Duodenal mucosa (tissue), 2 donors: ENCODE measurements at regions not wholly inside any gene's neighbourhood (a gene's known extent, or its start where the extent isn't known, plus 50 kb on each side); places are given as distances from the start of the nearest gene placed in this dataset.

ENCODE experiments used
- H3K27ac ChIP-seq: one replicate; pipeline ENCODE4 v1.7.0; 2013; ENCODE audit warnings: low read depth, low read length
- H3K27me3 ChIP-seq, 2 donors: one replicate each; pipeline ENCODE4 v1.7.0; 2013; ENCODE audit warnings: low read length in 2 of 2, control low read depth in 1 of 2; ENCODE audit not compliant: insufficient read depth in 2 of 2, control insufficient read depth in 1 of 2
- H3K36me3 ChIP-seq, 2 donors: one replicate each; pipeline ENCODE4 v1.7.0; 2013; ENCODE audit warnings: low read length in 2 of 2, control low read depth in 1 of 2; ENCODE audit not compliant: insufficient read depth in 2 of 2, control insufficient read depth in 1 of 2
- H3K4me1 ChIP-seq, 2 donors: one replicate each; pipeline ENCODE4 v1.7.0; 2013; ENCODE audit warnings: low read length in 2 of 2, control low read depth in 1 of 2; ENCODE audit not compliant: insufficient read depth in 2 of 2, control insufficient read depth in 1 of 2
- H3K4me3 ChIP-seq, 2 donors: one replicate each; pipeline ENCODE4 v1.7.0; 2013; ENCODE audit warnings: low read length in 2 of 2, low read depth in 1 of 2
- H3K9ac ChIP-seq, 2 donors: one replicate each; pipeline ENCODE4 v1.7.0; 2013; ENCODE audit warnings: low read length in 2 of 2, low read depth in 1 of 2
- H3K9me3 ChIP-seq, 2 donors: one replicate each; pipeline ENCODE4 v1.7.0; 2013; ENCODE audit warnings: low read length in 2 of 2, control low read depth in 1 of 2; ENCODE audit not compliant: control insufficient read depth in 1 of 2

DNA sequence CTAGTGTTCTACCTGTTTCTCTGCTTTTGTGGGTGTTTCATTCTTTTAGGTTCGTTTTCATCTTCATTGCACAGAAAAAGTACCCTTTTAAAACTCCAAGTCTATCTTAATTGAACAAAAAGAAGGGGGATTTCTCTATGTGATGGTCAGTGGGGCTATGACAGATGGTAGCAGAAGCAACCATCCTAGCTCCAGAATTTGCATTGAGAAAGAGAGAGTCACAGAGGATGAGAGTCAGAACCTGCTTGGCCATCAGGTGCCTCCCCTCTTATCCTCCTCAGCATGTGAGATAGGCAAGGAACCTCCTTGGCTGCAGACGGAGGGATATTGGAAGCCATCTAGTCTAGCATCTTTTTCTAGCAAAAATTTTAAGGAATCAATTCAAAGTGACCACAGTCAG, 398.0 kb upstream of the DCC start:
- Histone ChIP-seq H3K4me1 (no peaks in the 10 kb centered on the region), H3K36me3 (no peaks in the 10 kb centered on the region), H3K9me3 (no peaks in the 10 kb centered on the region), H3K4me3 (no peak overlapping the region), H3K27ac (no peak overlapping the region), H3K9ac (no peak overlapping the region), H3K27me3 (no peaks in the 10 kb centered on the region)

DNA sequence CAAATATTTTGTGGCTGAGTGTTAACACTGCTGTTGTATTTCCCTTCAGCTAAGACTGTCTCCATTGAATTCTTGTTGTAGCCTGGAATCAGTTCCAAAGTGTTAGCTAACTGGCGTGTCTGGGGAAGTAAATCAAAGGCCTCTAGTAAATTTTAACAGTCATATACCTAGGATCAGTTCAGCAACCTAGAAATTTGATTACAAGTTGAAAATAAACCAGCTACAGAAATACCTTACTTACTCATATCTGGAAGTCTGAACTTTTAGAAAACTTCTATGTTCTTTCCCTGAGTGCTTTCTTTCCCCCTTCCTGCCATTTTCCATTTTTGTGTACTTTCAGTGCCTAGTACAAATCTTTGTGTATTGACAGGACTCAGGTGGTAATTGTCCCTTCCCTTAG, 396.7 kb upstream of the DCC start:
- H3K4me1 ChIP-seq, result no peaks in the 10 kb centered on the region
- H3K9me3 ChIP-seq, result no peaks in the 10 kb centered on the region
- no peak overlapping the region for H3K4me3 ChIP-seq
- no peaks in the 10 kb centered on the region for H3K36me3 ChIP-seq
- no peak overlapping the region for H3K27ac ChIP-seq
- H3K9ac ChIP-seq, result no peak overlapping the region
- H3K27me3 ChIP-seq, result no peaks in the 10 kb centered on the region

DNA sequence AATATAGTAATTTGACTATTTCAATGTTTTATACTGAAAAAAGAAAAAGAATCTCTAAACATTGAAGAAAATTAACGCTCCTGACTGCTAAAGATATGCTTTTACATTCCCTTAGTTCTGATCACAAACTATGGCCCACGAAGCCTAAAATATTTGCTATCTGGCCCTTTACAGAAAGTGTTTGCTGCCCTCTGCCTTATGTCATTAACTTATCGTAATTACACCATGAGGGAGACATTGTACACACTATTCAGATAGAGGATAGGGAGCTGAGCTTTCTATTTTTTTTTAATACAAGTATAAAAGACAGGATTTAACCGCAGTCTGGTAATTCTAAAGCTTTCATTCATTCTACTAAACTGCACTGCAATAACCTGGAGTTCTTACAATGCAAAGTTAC, 393.1 kb upstream of the DCC start:
- no peaks in the 10 kb centered on the region for H3K36me3 ChIP-seq
- no peak overlapping the region for H3K9ac ChIP-seq
- H3K4me1 ChIP-seq, result no peaks in the 10 kb centered on the region
- H3K27ac ChIP-seq, result no peak overlapping the region
- H3K27me3 ChIP-seq, result no peaks in the 10 kb centered on the region
- H3K4me3 ChIP-seq, result no peak overlapping the region
- no peaks in the 10 kb centered on the region for H3K9me3 ChIP-seq

DNA sequence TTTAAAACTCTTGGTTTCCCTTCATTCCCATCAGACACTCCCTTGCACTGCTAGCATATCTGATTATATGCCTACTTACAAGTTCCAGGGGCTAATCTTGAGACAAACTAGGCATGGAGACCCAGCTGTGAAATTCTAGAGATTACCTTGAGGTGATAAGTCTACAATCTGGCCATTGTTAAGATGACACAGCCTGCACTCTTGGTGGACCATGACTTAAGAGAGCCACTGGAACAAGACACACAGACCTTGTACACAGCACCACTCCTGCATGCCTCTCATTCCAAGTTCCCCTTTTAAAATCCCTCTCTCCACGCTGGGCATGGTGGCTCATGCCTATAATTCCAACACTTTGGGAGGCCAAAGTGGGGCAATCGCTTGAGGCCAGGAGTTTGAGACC, 387.2 kb upstream of the DCC start:
- H3K9me3 ChIP-seq, result no peaks in the 10 kb centered on the region
- H3K27me3 ChIP-seq, result no peaks in the 10 kb centered on the region
- H3K27ac ChIP-seq, result no peak overlapping the region
- H3K4me3 ChIP-seq, result no peak overlapping the region
- H3K36me3 ChIP-seq, result no peaks in the 10 kb centered on the region
- no peak overlapping the region for H3K9ac ChIP-seq
- H3K4me1 ChIP-seq, result no peaks in the 10 kb centered on the region

DNA sequence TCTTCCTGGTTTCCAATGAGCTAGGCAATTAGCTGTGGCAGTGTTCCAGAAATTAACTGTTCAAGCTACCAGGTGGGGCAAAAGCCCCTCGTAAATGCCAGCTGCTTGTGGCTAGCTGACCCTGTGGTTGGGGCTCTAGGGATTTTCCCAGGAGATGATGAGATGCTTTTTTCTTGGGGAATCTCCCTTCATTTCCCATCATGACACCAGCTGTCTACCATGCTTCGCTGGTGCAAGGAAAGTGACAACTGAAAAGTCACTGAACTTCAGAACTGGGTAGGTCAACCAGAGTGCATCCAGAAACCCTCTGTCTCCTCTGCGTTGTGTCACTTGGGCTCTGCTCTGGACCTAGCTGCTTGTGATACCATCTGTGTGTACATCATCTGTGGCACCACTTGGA, 386.5 kb upstream of the DCC start:
- Histone ChIP-seq H3K27ac (no peak overlapping the region), H3K36me3 (no peaks in the 10 kb centered on the region), H3K9ac (no peak overlapping the region), H3K27me3 (no peaks in the 10 kb centered on the region), H3K9me3 (no peaks in the 10 kb centered on the region), H3K4me3 (no peak overlapping the region), H3K4me1 (no peaks in the 10 kb centered on the region)

DNA sequence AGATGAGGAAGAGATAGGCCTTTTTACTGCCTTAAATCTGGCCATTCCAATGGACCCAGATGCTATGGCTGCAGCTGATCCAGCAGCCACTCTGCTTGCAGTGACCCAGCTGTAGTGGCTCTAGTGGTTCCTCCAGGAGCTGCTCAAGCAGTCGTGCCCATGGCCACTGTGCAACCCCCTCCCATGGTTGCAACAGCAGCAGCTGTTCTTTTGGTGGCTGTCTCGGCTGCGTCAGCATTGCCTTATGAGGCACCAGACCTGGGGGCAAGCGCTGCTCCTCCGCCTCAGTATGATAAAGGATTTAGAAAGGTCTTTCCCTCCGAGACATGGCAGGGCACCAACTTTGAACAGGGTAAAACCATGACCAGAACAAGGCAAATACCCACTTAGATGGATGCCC, 384.9 kb upstream of the DCC start:
- H3K36me3 ChIP-seq, result no peaks in the 10 kb centered on the region
- H3K4me1 ChIP-seq, result no peaks in the 10 kb centered on the region
- no peaks in the 10 kb centered on the region for H3K9me3 ChIP-seq
- H3K27ac ChIP-seq, result no peak overlapping the region
- no peak overlapping the region for H3K9ac ChIP-seq
- no peaks in the 10 kb centered on the region for H3K27me3 ChIP-seq
- H3K4me3 ChIP-seq, result no peak overlapping the region

DNA sequence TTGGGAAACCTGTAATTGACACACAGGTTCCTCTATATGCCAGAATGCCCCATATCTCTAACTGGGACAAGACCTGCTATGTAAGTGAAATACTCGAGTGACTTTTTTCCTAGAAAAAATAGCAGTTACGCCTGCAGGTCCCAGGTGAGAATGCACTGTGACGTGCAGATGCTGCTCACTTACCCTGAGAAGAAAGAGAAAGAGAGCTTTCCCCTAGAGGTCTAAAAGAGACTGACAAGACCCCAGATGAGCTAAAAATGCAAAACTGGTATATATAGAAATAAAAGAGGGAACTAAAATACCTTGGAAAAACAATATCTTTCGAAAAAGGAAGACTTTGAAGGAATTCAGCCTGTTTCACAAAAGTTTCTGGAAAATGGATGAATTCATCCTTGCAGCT, 383.0 kb upstream of the DCC start:
- H3K27ac ChIP-seq, result no peak overlapping the region
- H3K4me1 ChIP-seq, result no peaks in the 10 kb centered on the region
- H3K27me3 ChIP-seq, result no peaks in the 10 kb centered on the region
- H3K4me3 ChIP-seq, result no peak overlapping the region
- H3K9me3 ChIP-seq, result no peaks in the 10 kb centered on the region
- H3K36me3 ChIP-seq, result no peaks in the 10 kb centered on the region
- H3K9ac ChIP-seq, result no peak overlapping the region

DNA sequence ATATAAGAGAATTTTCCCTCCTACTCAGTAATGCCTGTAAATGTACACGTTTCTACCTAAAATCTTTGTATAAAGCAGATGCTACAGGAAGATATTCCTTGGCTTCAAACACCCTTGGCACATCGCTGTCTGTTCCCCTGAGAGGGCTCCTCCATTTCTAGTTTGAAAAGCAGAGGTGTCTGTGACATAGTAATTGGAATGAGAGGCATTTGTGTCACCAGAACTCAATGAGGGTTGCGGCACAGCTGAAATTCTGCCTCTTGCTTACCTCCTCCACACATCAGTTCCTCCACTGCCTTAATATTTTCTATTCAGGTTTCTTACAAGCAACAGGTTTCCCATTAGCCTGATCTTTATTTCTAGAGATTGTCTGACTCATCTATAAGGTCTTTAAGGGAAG, 359.9 kb upstream of the DCC start:
- Histone ChIP-seq H3K4me1 (no peaks in the 10 kb centered on the region), H3K9me3 (no peaks in the 10 kb centered on the region), H3K27me3 (no peaks in the 10 kb centered on the region), H3K27ac (no peak overlapping the region), H3K36me3 (no peaks in the 10 kb centered on the region), H3K9ac (no peak overlapping the region), H3K4me3 (no peak overlapping the region)

DNA sequence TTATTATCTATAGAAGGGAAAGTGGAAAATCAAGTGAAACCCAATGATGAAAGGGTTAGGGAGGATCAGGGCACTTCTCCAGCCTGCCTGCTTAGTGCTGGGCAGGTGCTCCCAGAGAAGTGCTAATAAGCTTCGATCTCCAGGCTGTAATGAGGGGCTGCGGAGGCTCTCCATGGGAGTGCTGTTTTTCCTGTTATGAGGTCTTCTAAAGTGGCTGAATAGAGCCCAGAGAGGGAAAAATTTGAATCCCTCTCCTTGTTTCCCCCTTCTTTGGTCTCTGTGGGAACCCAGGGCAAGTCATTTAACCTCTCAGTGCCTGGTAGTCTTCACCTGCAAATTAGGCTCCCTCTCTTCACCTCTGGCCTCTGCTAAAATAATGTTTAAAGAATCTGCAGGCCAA, 351.7 kb upstream of the DCC start:
- no peaks in the 10 kb centered on the region for H3K4me1 ChIP-seq
- no peak overlapping the region for H3K27ac ChIP-seq
- H3K4me3 ChIP-seq, result no peak overlapping the region
- no peaks in the 10 kb centered on the region for H3K9me3 ChIP-seq
- no peaks in the 10 kb centered on the region for H3K27me3 ChIP-seq
- no peaks in the 10 kb centered on the region for H3K36me3 ChIP-seq
- H3K9ac ChIP-seq, result no peak overlapping the region

DNA sequence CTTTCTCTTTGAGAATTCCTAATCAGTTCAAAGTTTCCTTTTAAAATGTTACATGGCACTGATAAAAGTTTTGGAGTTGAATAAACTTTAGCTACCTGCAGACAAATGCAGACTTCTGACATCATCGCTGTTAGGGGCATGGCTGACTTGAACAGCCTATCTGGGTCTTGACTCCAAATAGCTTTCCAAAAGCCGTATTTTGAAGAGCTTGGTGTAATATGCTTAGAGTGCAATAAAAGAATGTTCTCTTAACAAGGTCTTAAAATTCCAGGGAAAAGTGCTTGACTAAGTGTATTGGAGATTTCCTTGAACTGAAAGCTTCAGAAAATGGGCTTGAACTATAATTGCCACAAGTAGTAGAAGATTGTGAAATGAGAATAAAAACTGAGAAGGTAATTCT, 342.9 kb upstream of the DCC start:
- no peaks in the 10 kb centered on the region for H3K27me3 ChIP-seq
- no peaks in the 10 kb centered on the region for H3K36me3 ChIP-seq
- H3K4me3 ChIP-seq, result no peak overlapping the region
- no peak overlapping the region for H3K9ac ChIP-seq
- no peaks in the 10 kb centered on the region for H3K9me3 ChIP-seq
- no peaks in the 10 kb centered on the region for H3K4me1 ChIP-seq
- no peak overlapping the region for H3K27ac ChIP-seq

DNA sequence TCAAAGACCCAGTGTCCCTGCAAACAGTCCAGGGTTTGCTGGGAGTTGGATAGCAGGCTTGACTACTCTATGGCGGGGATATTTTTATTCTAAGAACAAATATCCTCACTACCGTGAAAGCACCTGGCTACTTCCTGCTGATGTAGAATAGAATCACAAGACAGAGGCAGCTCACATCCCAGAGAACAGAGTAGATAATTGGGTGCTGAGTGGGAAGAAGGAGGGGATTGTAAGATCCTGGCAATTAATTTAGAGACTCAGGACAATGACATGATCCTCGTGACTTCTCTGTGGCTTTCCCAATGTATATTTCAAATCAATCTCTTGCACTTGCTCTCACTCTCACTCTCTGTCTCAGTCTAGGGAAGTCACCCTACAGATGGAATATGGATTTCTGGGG, 341.9 kb upstream of the DCC start:
- Histone ChIP-seq H3K27me3 (no peaks in the 10 kb centered on the region), H3K27ac (no peak overlapping the region), H3K9me3 (no peaks in the 10 kb centered on the region), H3K36me3 (no peaks in the 10 kb centered on the region), H3K4me3 (no peak overlapping the region), H3K9ac (no peak overlapping the region), H3K4me1 (no peaks in the 10 kb centered on the region)
